ENCODE measurements at regions not wholly inside any gene's neighbourhood (a gene's known extent, or its start where the extent isn't known, plus 50 kb on each side); places are given as distances from the start of the nearest gene placed in this dataset.

- no peak overlapping the region for H3K4me3 ChIP-seq
- intact Hi-C loops (cut with DNase I; ENCODE audit: low total_unique reads), result no loop called here
- H3K27ac ChIP-seq, result no peak overlapping the region
- H3K36me3 ChIP-seq, result no peaks in the 10 kb centered on the region
- no peaks in the 10 kb centered on the region for H3K4me1 ChIP-seq
- ATAC-seq, result no peak
- no peaks in the 10 kb centered on the region for H3K9me3 ChIP-seq
- in situ Hi-C loops (cut with MboI; ENCODE audit: low sequenced_read_pairs in 4 of 4), result no loop called here
- no peak for DNase-seq
- H3K27me3 ChIP-seq, result no peaks in the 10 kb centered on the region
- no peak for TF ChIP-seq CTCF (IDR thresholded peaks at IDR 0.05 in 4 of 5, conservative IDR thresholded peaks at IDR 0.05 in 1 of 5)
- no peak for TF ChIP-seq POLR2A (IDR thresholded peaks at IDR 0.05)
These were observed 185.8 kb upstream of the NREP start for GRCh38 chr5:111942661-111943401.

DNA sequence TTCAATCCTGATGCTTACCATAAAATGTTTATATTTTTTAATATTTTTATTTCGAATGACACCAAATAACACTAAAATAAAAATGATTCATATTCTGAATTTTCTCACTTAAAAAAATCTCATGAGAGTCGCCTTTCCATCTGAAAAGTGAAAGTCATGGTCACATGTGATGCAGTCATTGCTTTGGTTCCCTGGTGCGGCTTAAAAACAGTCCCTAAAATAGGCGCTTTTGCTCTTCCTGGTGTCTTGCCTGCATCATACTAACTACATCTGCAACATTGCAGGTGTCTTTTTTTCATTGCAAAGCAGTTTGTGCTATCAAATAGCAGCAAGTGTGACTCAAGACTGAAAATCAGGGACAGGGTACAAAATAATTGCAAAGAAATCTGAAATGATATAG is 185.2 kb upstream of the NREP start:
- intact Hi-C loops (cut with DNase I; ENCODE audit: low total_unique reads) (no loop called here), in situ Hi-C loops (cut with MboI; ENCODE audit: low sequenced_read_pairs in 4 of 4) (no loop called here)
- ATAC-seq, result no peak
- Histone ChIP-seq H3K27me3 (no peaks in the 10 kb centered on the region), H3K27ac (no peak overlapping the region), H3K9me3 (no peaks in the 10 kb centered on the region), H3K4me1 (no peaks in the 10 kb centered on the region), H3K4me3 (no peak overlapping the region), H3K36me3 (no peaks in the 10 kb centered on the region)
- TF ChIP-seq CTCF (IDR thresholded peaks at IDR 0.05 in 4 of 5, conservative IDR thresholded peaks at IDR 0.05 in 1 of 5), result no peak
- TF ChIP-seq POLR2A (IDR thresholded peaks at IDR 0.05), result no peak
- no peak for DNase-seq

DNA sequence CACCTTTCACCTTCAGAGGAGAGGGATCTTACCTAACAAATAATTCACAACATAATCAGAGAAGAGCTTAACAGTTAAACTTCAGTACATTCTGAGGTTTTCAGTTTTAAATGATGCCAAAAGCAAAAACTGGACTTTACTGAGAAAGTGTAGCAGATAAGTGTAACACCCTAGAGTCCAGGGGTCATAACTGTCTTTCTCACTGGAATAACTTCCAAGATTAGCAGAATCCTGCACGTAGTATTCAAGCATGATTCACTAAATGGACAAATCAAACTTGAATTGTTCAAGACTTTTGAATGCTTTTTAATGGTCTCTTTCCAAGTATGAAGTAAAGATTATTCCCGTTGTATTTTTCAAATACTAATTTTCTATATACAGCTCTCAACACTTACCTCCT is 180.1 kb upstream of the NREP start:
- Histone ChIP-seq H3K9me3 (no peaks in the 10 kb centered on the region), H3K36me3 (no peaks in the 10 kb centered on the region), H3K4me1 (peaks cover 0 to 2% of the 10 kb centered on the region in 2 donors), H3K27me3 (no peaks in the 10 kb centered on the region), H3K27ac (no peak overlapping the region), H3K4me3 (no peak overlapping the region)
- TF ChIP-seq POLR2A (IDR thresholded peaks at IDR 0.05) (no peak), CTCF (IDR thresholded peaks at IDR 0.05 in 4 of 5, conservative IDR thresholded peaks at IDR 0.05 in 1 of 5) (no peak)
- no peak for ATAC-seq
- in situ Hi-C loops (cut with MboI; ENCODE audit: low sequenced_read_pairs in 4 of 4), result no loop called here
- DNase-seq, result no peak
- intact Hi-C loops (cut with DNase I; ENCODE audit: low total_unique reads), result no loop called here

GRCh38 chr5:111935835-111936234 is 178.8 kb upstream of the NREP start:
- H3K27ac ChIP-seq, result no peak overlapping the region
- H3K9me3 ChIP-seq, result no peaks in the 10 kb centered on the region
- no peaks in the 10 kb centered on the region for H3K36me3 ChIP-seq
- no peaks in the 10 kb centered on the region for H3K27me3 ChIP-seq
- peaks cover 0 to 2% of the 10 kb centered on the region in 2 donors for H3K4me1 ChIP-seq
- H3K4me3 ChIP-seq, result no peak overlapping the region
- intact Hi-C loops (cut with DNase I; ENCODE audit: low total_unique reads) (no loop called here), in situ Hi-C loops (cut with MboI; ENCODE audit: low sequenced_read_pairs in 4 of 4) (no loop called here)
- TF ChIP-seq CTCF (IDR thresholded peaks at IDR 0.05 in 4 of 5, conservative IDR thresholded peaks at IDR 0.05 in 1 of 5), result no peak
- TF ChIP-seq POLR2A (IDR thresholded peaks at IDR 0.05), result no peak
- no peak for DNase-seq
- no peak for ATAC-seq

- Histone ChIP-seq H3K27me3 (no peaks in the 10 kb centered on the region), H3K27ac (no peak overlapping the region), H3K4me3 (no peak overlapping the region), H3K36me3 (no peaks in the 10 kb centered on the region), H3K9me3 (no peaks in the 10 kb centered on the region), H3K4me1 (peaks cover 0 to 2% of the 10 kb centered on the region in 2 donors)
- in situ Hi-C loops (cut with MboI; ENCODE audit: low sequenced_read_pairs in 4 of 4) (no loop called here), intact Hi-C loops (cut with DNase I; ENCODE audit: low total_unique reads) (no loop called here)
- DNase-seq (no peak), ATAC-seq (no peak)
- TF ChIP-seq CTCF (IDR thresholded peaks at IDR 0.05 in 4 of 5, conservative IDR thresholded peaks at IDR 0.05 in 1 of 5), result no peak
- no peak for TF ChIP-seq POLR2A (IDR thresholded peaks at IDR 0.05)
These were observed 178.0 kb upstream of the NREP start for GRCh38 chr5:111935009-111935408.
